Hippocampal formation (tissue), 2 donors: ENCODE measurements at regions not wholly inside any gene's neighbourhood (a gene's known extent, or its start where the extent isn't known, plus 50 kb on each side); places are given as distances from the start of the nearest gene placed in this dataset.

Experiments
- DNase-seq, 2 donors: peaks; one replicate each; lab custom pipeline; 2025; lab: John Stamatoyannopoulos, UW

DNA sequence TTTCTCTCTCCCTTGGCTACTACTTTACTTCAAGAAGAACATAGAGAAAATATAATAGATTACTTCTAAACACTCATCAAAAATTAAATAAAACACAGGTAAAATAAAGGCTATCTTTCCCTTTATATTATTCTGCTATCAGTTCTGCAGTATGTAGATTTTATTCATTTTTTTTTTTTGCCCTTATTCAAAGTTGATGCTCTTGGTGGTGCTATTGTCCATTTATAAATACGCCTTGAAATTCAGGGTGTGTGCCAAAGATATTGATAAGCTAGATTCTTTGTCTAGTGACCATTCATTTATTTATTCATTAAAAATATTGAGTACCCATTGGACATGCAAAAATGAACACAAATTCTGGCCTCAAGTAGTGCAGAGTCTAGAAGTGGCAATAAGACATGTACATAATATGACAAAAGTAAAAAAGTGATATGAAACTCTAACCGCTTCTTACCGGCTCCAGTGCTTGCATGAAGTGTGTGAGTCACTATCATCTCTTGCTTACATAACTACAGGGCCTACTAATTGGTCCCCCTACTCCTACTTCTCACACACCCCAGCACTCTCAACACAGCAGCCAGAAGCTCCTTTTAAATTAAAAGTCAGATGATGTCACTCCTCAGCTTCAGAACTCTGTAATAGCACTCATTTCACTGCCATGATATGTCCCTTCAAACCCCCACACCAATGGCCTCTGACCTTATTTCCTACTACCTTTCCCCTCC, 208.3 kb upstream of the FANCL start:
- DNase-seq, result peak in 1 of 2 donors; percentile 18

DNA sequence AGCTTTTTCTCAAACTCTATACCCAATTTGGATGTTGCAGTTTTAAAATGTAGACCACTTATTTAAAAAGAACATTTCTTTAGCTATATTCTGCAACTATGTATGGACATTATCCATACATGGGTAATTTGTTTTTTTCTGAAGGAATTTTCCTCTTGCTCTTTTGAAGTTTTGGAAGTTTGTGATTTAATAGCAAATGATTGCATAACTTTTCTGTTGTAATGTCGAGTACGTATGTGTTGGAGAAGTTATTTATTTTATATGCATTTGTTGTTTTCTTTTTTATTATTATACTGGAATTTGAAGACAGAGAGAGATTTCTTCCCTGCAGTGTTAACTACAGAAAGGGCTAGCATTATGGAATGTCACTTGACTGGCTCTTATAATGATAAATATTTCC, 207.7 kb upstream of the FANCL start:
- no peak for DNase-seq

DNA sequence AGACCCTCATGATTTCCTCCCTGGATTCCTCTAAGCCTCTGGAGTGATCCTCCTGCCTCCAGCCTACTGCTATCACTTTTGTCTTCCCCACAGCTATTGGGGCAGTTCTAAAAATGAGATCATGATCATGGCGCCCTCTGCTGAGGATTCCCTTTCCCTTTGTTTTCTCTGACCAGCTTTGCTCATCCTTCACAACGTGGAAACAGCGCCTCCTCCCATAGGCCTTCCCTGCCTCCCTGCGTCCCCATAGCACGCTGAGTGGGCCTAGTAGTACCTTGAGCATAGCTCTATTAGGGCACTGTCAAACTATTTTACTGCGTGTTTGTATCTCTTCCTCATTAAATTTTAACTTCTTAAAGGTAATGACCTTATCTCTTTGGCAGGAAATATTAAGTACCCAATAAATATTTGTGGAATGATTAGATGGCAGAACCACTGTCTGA, 207.0 kb upstream of the FANCL start:
- peak; percentile 79 to 84 for DNase-seq

DNA sequence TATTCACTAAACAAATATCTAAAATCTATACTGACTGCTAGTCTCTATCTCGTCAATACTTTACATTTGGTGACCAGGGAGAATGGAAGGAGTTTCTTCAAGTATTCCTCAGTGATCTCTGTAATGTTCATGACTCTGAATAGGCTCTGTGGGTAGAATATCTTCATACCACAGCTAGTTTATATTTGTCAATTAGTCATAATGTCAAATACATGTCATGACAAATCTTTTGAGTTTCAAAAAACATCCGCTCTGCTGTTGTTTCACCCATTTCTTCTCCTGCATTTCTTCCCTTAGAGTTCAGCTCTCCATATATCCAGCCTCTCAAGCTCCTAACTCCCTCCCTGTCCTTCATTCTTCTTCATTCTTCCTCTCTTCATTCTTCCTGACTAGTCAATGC, 206.5 kb upstream of the FANCL start:
- no peak for DNase-seq

DNA sequence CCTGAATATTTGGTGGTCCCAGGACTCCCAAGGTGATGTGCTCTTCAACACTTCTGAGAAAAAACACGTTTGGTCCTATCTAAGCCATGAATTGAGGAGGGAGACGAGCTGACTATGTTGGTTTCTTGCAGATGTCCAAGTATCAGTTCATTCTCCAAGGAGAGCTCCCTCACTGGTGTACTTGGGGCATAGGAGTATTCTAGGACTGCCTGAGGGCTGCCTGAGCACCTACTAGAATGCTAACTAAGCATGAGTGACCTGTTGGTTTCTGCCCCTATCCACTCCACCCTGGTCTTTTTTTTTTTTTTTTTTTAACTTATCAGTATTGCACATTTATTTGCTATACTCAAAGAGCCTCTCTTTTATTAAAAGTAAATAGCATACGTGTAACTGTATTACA, 200.5 kb upstream of the FANCL start:
- no peak for DNase-seq

DNA sequence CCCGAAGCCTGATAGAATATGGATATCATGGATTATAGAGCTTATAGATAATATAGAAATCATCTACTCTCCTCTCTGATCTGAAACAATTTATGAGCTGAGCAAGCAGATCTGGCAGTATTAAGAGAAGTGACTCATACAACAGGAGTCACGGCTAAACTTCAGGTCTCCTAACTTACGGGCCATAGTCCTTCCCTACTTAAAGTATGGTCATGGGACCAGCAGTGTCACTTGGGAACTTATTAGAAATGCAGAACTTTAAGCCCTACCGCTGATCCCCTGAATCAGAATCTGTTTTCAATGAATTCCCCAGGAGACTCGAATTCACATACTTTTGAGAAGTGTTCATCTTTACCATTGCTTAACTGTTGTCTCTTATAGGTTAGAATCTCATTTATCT, 195.7 kb upstream of the FANCL start:
- DNase-seq, result no peak

DNA sequence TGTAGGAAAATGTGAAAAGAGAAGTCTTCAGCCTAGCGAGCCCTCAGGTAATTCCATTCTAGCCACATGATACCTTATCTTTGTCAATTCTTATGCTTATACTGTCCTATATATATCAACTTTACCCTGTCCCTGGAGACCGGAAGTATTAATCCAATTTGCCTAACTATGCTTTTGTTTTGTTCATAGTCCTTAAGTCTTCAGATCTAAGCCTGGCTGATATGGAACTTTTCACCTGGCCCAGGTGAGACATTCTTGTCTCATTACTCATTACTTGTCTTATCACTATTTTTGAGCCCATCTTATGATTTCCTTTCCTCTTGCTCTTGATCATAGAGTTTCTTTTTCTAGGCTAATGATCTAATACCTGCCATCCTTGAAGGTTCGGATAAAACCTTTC, 194.1 kb upstream of the FANCL start:
- DNase-seq, result no peak

DNA sequence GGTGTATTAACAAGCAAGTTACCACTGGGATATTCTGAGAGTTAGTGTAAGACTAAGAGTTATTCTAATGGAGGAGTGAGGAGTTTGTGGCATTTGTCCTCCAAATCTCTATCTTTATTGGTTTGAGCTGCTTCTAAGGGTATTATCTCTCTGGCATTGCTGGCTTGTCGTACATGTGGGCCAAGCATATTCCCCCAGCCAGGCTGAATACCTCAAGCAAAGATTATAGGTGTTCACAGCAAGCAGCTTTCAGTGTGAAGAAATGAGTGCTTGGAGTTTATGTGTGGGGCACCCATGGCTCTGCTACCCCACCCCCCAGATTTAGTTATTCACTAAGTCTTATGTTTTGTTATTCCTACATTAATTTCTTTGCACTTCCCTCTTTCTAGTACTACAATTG, 193.6 kb upstream of the FANCL start:
- no peak for DNase-seq

DNA sequence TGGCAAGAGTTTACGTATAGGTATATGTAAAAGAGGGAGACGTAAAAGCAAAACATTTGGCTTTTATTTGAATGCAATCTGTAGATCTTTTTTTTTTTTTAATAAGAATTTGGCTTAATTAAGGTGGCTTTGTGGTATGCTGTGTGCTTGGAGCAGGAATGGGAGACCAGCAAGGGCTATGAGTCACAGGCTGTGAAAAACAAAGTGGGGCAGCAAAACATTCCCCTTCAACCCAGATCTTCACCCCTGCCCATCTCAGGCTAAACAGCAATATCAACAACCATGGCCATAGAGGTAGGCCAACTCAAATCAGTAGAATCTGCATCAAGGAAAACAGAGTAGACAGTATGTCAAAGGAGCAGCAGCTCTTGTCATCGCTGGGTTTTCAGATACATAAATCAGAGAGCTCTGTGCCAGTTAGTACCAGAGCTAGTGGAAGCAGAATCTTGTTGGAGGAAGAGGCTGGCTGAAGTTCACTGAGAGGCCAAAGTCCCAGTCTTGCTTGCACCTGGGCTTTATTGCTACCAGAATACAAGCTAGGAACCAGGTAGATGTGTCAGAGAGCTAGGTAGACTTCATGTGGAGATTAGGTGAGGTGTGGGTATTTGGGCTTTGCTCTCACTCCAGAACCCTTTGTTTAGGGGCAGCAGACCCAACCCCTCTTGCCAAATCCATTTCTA, 191.5 kb upstream of the FANCL start:
- no peak for DNase-seq

DNA sequence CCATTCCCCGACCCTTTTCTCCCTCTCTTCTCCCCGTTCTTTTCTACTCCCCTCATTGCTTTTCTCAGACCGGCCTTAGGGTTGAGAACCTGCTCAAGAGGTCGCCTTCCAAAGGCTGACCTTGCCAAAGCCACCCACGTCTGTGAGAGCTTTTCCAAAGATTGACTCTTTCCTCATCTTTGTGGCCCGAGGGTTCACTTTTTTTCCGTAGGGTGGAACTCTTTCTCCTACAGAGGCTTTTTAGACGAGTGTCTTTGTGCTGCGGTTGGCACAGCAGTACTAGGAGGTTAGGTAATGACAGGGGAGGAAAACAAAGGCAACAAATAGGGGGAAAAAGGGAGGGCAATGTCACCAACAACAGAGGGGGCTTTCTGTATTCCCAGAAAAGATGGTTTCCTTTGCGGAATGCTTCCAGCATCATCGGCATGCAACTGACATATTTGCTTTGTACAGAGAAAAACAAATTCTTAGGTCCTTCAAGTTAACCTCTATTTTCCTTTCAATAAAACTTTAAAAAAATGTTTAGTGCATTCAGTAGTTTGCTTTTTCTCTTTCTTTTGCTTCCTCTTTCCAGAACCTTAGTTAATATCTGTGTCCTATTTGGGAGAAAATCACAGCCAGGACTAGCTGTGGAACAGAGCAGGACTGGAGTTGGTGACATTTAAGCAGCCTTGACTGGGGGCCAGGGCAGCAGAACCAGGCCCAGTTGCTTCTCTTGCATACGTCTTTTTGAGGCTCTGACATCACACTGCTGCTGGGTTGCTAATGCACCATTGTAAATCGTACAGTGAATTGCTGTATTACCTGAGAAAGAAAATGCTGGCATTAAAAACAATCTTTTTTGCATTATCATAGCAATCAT, 188.1 kb upstream of the FANCL start:
- peak; percentile 13 to 59 for DNase-seq

DNA sequence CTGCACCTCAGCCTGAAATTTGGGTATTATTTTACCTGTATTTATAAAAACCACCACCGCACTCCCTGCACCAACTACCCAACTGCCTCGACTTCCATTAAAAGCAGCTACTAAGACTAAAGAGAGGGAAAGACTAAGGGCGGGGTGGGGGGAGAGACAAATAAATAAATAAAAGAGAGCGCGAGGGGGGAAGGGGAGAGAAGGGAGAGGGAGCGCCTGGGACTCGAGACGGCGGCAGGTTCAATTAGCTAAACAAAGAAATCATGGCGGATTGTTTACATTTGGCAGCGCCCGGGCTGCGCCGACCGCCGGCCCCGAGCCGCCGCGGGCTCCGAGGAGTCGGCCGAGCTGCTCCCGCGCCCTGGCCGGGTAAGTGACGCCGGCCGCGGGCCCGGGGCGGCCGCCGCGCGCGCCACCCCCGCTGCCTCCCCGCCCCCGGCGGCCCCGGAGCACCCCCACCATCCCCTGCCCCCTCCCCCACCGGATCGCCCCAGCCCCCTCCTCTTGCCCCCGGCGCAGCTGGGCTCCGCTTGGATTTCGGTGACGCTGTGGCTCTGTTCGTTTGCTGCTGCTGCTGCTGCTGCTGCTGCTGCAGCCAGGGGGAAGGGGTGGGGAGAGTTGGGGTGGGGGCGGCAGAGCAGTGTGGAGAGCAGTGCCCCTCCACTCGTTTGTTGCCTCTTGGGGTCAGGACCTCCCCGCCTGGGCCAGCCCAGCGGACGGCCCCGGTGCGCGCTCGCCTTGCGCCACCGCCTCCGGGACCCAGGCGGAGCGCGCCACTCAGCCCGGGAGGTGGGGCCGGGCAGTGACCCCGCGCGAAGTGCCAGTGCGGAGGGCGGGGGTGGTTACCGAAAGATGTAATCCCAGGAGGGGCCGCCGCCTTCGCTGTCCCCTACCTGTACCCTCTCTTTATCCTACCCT, 187.2 kb upstream of the FANCL start:
- DNase-seq, result peak; percentile 44 to 69

DNA sequence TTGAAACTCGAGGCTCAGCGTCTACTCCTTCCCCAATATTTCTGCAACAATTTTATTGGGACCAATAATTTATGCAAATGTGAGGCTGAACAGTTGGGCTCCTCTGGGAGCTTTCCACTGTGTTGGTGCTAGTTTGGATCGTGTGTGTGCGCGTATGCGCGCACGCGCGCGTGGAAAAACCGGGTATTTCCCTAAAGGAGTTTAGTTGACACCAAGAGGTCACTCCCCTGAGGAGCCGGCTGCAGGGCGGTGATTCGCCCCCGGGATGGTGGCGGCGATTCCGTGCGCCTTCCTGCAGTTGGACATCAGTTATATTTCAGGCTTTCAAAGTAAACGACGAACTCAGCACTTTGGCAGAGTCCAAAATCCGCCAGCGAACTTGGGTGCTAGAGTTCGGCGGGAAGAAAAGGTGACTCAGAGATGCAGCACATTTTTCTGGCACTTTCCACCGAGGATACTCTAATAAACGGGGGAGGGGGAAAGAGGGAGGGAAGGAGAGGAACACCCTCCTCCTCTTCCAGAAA, 186.5 kb upstream of the FANCL start:
- DNase-seq, result peak; percentile 41 to 66

DNA sequence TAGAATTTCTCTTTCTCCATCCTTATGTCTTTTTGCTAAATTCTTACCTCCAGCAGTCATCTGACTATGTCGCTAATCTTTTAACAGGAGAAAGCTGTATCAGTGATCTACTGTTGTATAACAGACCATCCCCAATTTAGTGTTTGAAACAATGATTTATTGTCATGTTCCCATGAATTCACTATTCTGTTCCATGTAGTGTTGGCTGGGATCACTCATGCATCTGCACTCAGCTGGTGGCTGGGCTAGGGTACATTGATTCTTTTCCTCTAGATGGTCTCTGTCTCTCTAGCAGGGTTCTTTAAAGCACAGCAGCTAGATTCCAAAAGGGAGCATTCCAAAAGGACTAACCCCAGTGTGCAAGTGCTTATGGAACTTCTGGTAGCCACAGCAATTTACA, 184.2 kb upstream of the FANCL start:
- peak in 1 of 2 donors; percentile 15 for DNase-seq

DNA sequence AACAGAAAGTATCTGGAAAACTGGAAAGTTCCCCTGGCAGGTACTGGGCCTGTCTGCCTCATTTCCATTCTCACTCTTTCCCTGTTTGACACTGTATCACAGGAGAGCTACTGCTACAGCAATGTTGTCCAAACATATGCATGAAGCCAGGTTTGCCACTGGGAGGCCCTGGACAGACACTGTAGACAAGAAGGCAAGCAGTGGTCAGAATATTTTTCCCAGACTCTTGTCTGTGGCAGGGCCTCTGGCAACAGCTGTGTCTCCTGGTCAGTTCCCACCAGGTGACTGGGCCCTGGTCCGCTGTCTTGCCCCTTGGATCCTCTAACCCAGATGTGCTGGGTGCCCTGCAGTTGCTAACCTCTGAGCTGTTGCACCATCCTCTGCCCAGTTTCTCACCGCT, 178.9 kb upstream of the FANCL start:
- no peak for DNase-seq

DNA sequence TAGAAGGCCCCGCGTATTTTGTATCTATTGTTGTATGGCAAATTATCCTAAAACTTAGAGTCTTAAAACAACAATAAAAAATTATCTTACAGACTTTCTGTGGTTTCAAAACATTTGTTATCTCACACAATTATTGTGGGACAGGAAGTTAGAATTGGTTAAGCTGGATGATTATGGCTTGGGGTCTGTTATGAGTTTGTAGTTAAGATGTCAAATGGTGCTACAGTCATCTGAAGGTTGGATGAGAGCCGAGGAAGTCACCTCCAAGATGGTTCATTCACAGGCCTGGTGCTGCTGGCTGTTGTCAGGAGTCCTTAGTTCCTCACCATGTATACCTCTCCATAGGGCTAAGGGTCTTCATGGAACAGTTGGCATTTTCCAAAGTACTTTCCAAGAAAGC, 175.6 kb upstream of the FANCL start:
- no peak for DNase-seq

DNA sequence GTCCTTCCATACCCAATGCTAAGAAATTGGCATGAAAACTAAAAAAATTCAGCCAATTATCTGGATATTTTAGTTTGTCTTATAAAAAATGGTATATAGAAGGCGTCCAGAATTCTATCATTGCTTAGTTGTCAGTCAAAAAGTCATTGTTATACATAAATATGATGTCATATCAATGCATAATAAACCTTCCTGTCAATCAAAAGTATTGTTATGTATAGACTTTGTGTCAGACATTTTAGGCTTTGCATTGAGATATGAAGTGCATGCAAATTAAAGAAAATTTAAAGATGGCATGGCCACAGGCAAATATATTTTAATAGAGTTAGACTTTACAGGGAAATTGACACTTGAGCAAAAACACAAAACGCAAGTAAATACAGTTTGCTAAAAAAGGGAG, 173.4 kb upstream of the FANCL start:
- no peak for DNase-seq

DNA sequence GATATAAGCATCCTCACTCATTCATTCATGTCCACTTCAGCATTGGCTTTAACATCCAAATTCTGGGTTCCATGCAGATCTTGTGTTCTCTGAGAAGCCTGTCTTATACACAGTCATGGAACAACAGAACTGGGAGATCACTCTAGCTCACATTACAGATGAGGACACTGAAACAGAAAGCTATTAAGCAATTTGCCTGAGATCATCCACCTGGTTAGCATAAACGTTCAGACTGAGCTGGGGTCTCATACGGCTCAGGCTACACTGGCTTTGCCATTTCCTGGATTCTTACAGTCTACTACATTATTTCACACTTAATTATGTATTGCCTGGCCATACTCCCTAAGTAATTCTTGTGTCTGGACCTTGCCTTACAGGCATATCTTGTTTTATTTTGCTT, 169.4 kb upstream of the FANCL start:
- DNase-seq, result no peak

DNA sequence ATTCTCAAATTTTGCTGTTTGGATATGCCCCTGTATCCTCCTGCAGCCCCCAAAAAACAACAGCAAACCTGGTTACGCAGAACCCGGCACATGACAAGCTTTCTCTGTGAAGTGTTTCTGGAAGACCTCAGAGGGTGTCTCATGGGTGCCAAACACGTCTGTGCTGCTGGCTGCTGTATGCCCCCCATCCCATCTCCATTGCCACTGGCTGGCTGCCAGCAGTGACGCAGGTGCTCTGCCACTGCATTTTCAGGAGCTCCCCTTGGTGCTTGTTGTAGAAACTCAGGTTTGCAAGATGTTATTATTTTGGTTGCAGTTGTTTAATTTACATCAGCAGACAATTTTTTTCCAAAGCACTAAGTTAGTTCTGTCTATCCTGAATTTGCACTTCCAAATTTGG, 166.4 kb upstream of the FANCL start:
- no peak for DNase-seq

DNA sequence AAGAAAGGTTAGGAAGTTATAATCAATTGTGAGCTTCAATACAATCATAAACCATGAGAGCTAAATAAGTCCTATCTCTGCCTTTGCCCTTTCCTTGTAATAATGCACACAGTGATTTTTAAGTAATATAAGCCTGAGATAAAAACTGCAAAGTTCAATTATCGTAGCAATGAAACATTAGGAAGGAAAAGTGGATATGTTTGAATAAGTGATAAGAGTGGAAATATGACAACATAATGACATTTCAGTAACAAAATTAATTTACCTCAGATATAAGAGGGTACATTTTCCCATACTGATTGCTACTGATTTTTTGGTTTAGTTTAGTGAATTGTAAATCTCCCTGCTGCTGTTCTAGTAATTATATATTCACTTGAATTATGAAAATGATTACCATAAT, 164.2 kb upstream of the FANCL start:
- DNase-seq, result no peak

DNA sequence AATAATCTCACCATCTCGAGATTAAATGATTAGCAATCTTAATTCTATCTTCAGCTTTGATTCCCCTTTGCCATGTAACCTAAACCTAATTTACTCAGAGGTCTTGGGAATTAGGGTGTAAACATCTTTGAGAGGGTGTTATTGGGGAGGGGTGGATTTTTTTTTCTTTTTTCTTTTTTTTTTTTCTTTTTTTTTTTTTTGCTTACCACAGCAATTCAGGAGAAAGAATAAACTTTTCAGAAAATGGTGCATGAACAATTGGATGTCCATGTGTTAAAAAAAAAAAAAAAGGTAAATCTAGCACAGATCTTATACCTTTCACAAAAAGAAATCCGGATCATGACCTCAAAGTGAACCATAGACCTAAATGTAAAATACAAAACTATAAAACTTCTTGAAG, 160.8 kb upstream of the FANCL start:
- DNase-seq, result no peak

DNA sequence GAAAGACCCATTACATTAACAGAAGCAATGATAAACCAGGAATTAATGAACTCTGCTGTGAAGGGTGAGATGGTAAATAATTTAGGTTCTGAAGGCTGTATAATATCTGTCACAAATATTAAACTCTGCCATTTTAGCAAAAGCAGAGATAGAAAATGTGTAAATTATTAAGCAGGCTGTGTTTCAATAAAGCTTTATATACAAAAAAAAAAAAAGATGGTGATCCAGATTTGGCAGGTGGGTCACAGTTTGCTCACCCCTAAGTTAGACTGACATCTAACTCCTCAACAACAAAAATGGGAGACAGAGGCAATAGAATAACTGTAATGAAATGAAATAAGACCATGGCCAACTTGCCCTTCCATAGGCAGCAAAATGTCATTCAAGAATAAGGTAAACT, 157.3 kb upstream of the FANCL start:
- DNase-seq, result no peak

DNA sequence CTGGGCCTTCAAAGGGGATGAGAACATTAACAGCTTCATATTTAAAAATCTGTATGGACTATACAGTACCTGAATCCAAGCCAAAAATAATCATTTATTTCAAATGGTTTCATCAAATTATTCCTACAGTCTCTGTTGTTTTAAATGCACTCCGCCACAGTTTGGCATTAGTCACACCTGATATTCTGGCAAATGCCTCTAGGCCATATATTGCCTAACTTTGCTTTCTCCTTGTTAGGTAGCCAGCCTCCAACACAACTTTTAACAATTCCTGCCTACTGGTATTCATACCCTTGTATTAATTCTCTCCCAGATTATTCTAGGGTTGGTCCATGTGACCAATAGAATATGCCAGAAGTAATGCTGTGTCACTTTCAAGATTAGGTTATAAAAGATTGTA, 146.6 kb upstream of the FANCL start:
- DNase-seq, result no peak
